OCI-M2 (cell line): ENCODE measurements at regions not wholly inside any gene's neighbourhood (a gene's known extent, or its start where the extent isn't known, plus 50 kb on each side); places are given as distances from the start of the nearest gene placed in this dataset.

ENCODE experiments used
- DNase-seq: peaks from one replicate; lab custom pipeline; 2025; ENCODE audit not compliant: unreplicated experiment; lab: John Stamatoyannopoulos, UW

DNA sequence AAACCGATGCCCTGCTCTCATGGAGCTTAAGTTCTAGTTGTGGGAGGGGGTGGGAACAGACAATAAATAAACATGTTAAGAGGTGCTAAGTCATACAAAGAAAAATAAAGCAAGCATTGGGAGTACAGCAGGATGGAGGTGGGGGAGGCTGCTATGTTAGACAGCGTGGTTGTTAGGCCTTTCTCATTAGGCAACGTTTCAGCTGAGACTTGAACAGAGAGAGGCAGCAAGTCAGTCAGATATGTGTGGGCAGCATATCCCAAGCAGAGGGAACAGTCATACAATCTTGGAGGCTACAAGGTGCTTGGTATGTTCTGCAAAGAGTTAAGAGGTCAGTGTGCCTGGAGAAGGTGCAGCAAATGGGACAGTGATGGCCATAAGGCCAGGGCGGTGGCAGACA is 97.7 kb upstream of the CCDC196 start:
- no peak for DNase-seq

DNA sequence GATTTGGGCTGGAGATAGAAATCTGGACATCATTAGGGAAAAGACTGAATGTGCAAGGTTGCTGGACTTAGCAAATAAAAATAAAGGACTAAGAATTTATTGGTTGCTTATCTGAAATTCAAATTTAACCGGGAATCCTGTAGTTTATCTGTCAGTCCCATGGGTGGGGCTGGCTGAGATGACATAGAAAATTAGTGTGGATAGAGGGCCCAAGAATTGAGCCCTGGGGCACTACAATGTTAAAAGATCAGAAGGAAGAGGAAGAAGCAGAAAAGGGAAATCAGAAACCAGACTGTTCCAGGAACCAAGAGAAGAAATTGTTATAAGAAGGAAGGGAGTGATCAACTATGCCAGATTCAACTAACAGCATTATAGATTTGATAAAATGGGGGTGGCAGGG is 96.7 kb upstream of the CCDC196 start:
- DNase-seq: no peak

DNA sequence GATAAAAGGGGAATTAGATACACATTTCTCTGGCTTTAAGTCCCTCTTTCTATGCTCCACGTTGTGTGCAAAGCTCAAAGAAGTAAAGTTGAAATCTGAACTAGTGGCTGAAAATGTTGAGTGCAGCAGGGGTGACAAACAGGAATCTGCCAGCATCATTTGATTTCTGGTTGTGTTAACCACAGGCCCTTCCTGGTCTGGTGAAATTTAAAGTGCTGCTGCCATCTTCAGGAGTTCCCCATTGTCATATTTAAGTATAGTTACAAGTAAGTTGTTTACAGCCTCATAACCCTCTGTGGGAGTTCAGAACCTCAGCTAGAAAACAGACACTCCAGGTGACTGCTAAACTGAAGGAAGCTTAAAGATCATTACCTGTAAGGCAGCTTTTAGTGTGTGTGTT is 90.9 kb upstream of the CCDC196 start:
- DNase-seq: no peak

- no peak for DNase-seq
These were observed 90.0 kb upstream of the CCDC196 start for GRCh38 chr14:66396164-66396563.

GRCh38 chr14:66398437-66398836 is 87.7 kb upstream of the CCDC196 start:
- no peak for DNase-seq

GRCh38 chr14:66401449-66402095 is 84.6 kb upstream of the CCDC196 start:
- DNase-seq: no peak

- DNase-seq: no peak
These were observed 83.0 kb upstream of the CCDC196 start for GRCh38 chr14:66403183-66403582.

DNA sequence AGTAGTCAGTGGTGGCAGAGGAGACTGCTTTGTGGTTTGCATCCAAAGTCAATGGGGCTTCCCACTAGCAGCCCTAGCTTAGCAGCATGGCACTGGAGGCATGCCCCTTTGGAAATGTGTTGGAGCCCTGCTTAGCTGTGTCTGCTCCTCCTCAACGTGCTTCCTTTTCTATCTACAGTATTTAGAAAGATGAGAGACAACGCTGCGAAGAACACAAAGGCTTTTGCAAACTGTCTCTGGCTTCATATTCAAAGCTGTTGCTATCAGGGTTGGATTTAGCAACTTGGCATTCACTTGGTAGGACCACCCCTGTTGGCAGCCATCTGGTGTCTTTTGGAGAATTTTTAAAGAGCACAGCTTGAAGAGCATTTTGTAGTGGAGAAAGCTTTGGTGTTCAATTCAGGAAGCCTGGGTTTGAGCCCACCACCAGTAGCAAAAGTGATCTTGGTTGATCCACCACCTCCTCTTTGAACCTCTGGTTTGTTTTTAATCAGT is 82.1 kb upstream of the CCDC196 start:
- DNase-seq: no peak

- peak; percentile 68 for DNase-seq
These were observed 81.0 kb upstream of the CCDC196 start for GRCh38 chr14:66405158-66405557.

- DNase-seq: no peak
These were observed 72.3 kb upstream of the CCDC196 start for GRCh38 chr14:66413901-66414300.

- DNase-seq: no peak
These were observed 71.7 kb upstream of the CCDC196 start for GRCh38 chr14:66414511-66414910.

DNA sequence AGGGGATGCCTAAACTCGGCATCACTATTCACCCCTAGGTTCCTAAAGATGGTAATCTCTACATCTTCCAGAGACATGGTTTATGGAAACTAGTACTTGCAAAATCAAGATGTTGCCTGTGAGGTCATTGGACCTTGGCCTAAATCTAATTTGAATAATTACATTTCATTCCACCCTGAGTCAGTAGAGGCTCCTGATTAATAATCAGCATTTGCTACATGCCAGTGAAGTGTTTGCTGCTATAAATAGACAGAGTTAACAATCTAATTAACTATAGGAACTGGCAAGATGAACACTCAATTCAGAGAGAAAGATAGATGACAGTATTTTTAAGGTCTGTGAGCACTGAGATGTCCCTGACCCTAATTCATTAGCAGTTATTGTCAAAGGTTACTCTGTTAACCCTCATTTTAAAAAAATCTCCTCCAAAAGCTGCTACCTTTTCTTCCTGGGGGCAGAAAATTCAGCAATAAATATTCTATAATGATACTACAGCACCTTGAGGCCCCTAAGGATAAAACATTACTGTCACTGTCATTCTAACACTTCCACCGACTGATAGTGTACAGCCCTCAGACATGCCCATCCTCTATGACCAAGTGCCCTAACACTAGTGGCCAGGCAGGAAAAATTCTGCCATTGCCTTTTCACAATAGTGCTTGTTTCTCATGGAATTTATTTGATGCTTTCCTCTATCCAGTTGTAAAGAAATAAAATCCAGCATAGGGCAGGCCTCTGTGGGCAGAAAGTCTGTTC is 65.7 kb upstream of the CCDC196 start:
- no peak for DNase-seq

GRCh38 chr14:66421990-66422946 is 63.9 kb upstream of the CCDC196 start:
- DNase-seq: no peak

DNA sequence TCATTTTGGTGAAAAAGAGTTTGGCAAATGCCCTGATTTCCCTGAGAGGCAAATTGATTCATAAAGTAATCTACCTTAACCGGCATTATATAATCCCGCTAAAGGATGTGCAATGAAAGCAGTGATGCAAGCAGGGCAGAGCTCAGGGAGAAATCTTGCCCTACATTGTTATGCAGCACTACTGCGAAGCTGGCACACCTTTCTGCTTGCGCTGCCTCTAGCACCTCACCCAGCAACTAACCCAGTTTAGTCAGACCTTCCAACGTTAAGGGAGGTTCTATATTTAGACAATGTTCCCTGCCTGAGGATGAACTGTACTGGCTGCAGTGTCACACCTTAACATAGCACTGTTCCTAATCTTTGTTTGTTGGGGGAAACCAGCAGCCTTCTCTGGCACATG is 60.8 kb upstream of the CCDC196 start:
- no peak for DNase-seq

DNA sequence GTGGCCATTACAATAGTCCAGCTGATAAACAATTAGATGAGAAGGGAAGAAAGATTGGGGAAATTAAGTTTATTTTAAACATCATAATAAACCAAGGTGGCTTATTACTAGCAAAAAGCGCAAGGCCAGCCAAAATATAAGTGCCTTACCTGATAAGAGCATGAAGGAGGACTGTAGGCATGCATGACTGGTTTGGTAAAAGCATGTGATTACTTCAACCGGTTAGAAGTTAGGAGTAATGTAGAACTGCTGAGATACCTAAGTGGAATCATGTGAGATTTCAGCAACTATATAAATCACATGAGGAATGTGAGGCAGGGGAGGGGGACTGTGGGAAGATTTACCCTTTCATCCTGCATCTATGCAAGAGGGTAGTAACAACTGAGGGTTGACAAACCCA is 59.7 kb upstream of the CCDC196 start:
- no peak for DNase-seq

- DNase-seq: no peak
These were observed 53.8 kb upstream of the CCDC196 start for GRCh38 chr14:66432334-66432733.

- no peak for DNase-seq
These were observed 51.7 kb upstream of the CCDC196 start for GRCh38 chr14:66434464-66434863.

GRCh38 chr14:66435683-66436082 is 50.5 kb upstream of the CCDC196 start:
- DNase-seq: no peak
